ENCODE measurements at regions not wholly inside any gene's neighbourhood (a gene's known extent, or its start where the extent isn't known, plus 50 kb on each side); places are given as distances from the start of the nearest gene placed in this dataset.
"Not testable (repeated sequence)": the region's sequence is repeated elsewhere in the genome, so short reads cannot be mapped to it uniquely, and the experiment has no call there.

DNA sequence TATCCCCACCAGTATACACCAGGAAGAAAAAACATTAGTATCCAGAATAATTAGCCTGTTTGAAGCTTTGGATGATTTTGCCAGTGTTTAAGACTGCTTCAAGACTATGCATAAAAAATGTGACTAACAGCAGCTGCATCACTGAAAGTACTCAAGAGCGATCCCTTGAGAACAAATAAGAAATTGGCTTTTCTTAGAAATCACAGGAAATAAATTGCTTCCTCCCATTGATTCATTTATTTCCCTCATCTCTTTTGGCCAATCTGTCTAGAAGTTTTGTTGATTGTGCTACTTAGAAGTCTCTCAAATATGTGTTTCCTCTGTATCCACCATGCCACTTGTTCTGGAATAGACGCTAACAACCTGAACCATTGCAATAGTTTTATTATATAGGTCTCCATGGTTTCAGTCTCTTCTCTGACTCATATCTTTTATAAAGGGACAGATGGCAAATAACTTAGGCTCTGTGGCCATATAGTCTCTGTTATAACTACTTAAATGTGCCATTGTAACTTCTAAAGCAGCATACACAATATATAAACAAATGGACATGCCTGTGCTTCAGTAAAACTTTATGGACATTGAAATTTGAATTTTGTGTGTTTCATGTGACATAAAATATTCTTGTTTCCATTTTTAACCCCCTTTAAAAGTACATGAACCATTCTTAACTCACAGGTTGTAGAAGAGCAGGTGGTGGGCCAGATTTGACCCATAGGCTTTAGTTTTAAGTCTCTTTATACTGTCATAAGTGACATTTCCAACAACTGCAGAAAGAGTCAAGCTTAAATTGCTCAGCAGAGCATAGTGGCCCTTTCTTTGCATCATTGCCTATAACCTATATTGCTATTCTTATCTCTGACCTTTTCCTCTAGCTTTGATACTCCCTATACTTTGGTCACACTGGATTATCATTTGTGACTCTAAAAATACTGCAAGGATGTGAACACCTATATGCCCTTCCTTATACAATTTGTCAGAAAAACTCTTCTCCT lies 123.9 kb downstream of the MC4R start:
- Histone ChIP-seq H3K36me3 (ENCODE audit: insufficient read depth, low read length) (no peaks in the 10 kb centered on the region), H3K9me3 (ENCODE audit: insufficient read depth, low read depth, low read length) (no peaks in the 10 kb centered on the region), H3K4me1 (ENCODE audit: insufficient read depth, low read length) (no peaks in the 10 kb centered on the region; the same call in 1 of the 2 replicates), H3K9ac (ENCODE audit: low read depth, low read length) (no peak overlapping the region), H3K27me3 (ENCODE audit: insufficient read depth, low read length) (no peaks in the 10 kb centered on the region), H3K4me3 (ENCODE audit: low read length) (no peak overlapping the region), H3K27ac (ENCODE audit: low read depth, low read length) (no peak overlapping the region)
- 94% methylated on average over 1 of the region's 2 CpGs for WGBS

DNA sequence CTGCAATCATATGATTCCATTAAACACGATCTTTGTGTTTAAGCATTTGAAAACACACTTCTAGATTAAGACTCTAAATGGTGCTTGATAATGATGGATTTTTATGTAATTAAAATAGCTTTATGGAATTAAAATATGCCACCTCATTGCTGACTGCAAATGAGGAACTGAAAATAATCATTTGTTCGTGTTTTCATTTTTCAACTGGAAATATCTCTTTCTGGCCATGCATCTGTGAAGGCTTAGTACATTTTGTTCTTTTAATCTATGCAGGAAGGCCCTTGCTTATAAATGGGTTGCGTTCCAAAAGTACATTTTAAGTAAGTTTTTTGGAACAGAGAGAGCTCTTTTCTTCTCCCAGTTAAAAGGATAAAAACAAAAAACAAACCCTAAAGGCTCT lies 125.5 kb downstream of the MC4R start:
- Histone ChIP-seq H3K9ac (ENCODE audit: low read depth, low read length) (no peak overlapping the region), H3K4me1 (ENCODE audit: insufficient read depth, low read length) (no peaks in the 10 kb centered on the region; the same call in 1 of the 2 replicates), H3K9me3 (ENCODE audit: insufficient read depth, low read depth, low read length) (no peaks in the 10 kb centered on the region), H3K27ac (ENCODE audit: low read depth, low read length) (no peak overlapping the region), H3K27me3 (ENCODE audit: insufficient read depth, low read length) (no peaks in the 10 kb centered on the region), H3K4me3 (ENCODE audit: low read length) (no peak overlapping the region), H3K36me3 (ENCODE audit: insufficient read depth, low read length) (no peaks in the 10 kb centered on the region)
- WGBS, result 85% methylated on average over 2 of the region's 3 CpGs

DNA sequence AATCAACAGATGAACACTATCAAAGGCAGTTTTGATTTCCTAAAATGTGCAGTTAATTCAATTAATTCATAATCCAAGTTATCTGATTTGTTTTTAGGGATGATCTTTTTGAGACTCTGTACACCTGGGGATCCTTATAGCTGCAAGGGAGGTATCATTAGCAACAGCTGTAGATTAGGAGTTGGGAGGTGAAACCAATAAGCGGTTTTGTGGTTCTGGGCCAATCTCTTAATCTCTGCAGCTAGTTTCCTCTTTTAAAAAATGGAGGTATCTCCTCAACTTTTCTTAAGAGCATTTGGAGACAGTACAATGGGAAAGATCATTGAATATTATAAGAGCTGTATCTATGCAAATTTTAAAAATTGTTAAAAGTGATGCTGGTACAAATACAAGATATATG lies 126.0 kb downstream of the MC4R start:
- no peaks in the 10 kb centered on the region; the same call in 1 of the 2 replicates for H3K4me1 ChIP-seq (ENCODE audit: insufficient read depth, low read length)
- 100% methylated on average over 1 of the region's 1 CpG for WGBS
- no peaks in the 10 kb centered on the region for H3K27me3 ChIP-seq (ENCODE audit: insufficient read depth, low read length)
- no peak overlapping the region for H3K27ac ChIP-seq (ENCODE audit: low read depth, low read length)
- H3K9me3 ChIP-seq (ENCODE audit: insufficient read depth, low read depth, low read length), result no peaks in the 10 kb centered on the region
- H3K4me3 ChIP-seq (ENCODE audit: low read length), result no peak overlapping the region
- H3K36me3 ChIP-seq (ENCODE audit: insufficient read depth, low read length), result no peaks in the 10 kb centered on the region
- H3K9ac ChIP-seq (ENCODE audit: low read depth, low read length), result no peak overlapping the region

DNA sequence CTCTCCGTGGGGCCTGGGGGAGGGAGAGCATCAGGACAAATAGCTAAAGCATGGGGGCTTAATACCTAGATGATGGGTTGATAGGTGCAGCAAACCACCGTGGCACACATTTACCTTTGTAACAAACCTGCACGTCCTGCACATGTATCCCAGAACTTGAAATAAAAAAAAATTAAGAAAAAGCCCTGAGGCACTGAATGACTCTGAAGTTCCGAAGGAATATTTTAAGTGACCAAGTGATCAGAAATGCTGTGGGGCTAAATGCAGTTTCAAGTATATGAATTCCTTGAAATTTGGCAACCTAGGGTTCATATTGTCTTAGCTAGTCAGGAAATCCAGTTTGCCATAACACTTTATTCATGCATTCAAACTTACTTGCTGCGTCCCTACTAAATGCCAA lies 127.5 kb downstream of the MC4R start:
- no peaks in the 10 kb centered on the region; the same call in 1 of the 2 replicates for H3K4me1 ChIP-seq (ENCODE audit: insufficient read depth, low read length)
- no peaks in the 10 kb centered on the region for H3K9me3 ChIP-seq (ENCODE audit: insufficient read depth, low read depth, low read length)
- no peak overlapping the region for H3K4me3 ChIP-seq (ENCODE audit: low read length)
- no peak overlapping the region for H3K9ac ChIP-seq (ENCODE audit: low read depth, low read length)
- H3K36me3 ChIP-seq (ENCODE audit: insufficient read depth, low read length), result no peaks in the 10 kb centered on the region
- WGBS, result 97% methylated on average over 5 of the region's 5 CpGs
- H3K27ac ChIP-seq (ENCODE audit: low read depth, low read length), result no peak overlapping the region
- H3K27me3 ChIP-seq (ENCODE audit: insufficient read depth, low read length), result no peaks in the 10 kb centered on the region

DNA sequence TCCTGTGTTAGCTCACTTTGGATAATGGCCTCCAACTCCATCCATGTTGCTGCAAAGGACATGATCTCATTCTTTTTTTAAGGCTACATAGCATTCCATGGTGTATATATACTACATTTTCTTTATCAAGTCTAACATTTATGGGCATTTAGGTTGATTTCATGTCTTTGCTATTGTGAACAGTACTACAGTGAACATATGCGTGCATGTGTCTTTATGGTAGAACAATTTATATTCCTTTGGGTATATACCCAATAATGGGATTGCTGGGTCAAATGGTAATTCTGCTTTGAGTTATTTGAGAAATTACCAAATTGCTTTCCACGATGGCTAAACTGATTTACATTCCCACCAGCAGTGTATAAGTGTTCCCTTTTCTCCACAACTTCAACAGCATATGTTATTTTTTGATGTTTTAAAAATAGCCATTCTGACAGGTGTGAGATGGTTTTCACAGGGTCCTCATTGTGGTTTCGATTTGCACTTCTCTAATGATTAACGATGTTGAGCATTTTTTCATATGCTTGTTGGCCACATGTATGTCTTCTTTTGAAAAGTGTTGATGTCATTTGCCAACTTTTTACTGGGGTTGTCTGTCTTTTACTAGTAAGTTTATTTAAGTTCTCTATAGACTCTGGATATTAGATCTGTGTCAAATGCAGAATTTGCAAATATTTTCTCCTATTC lies 133.4 kb downstream of the MC4R start:
- H3K36me3 ChIP-seq (ENCODE audit: insufficient read depth, low read length); H3K4me3 ChIP-seq (ENCODE audit: low read length); H3K27me3 ChIP-seq (ENCODE audit: insufficient read depth, low read length); H3K9ac ChIP-seq (ENCODE audit: low read depth, low read length); H3K9me3 ChIP-seq (ENCODE audit: insufficient read depth, low read depth, low read length); H3K4me1 ChIP-seq (ENCODE audit: insufficient read depth, low read length); H3K27ac ChIP-seq (ENCODE audit: low read depth, low read length): not testable (repeated sequence)
- 93% methylated on average over 3 of the region's 4 CpGs for WGBS

DNA sequence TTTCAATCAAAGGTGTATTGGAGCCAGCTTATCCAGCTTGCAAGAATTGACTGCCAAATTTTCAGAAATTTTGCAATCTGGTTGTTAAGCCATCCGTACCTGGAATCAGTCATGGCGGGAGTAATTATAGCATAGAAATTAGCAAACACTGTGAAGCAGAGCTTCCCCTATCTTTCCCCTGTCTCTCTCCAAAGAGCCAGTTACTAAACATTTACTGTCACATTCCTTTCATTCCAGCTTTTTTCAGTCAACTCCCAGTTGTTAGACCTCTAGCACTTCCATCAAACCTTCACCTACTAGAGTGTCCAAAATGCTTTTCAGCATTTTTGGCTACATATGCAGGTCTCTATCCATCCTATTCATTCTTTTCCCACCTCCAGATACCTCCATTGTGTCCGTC lies 137.4 kb downstream of the MC4R start:
- Histone ChIP-seq H3K9ac (ENCODE audit: low read depth, low read length) (no peak overlapping the region), H3K9me3 (ENCODE audit: insufficient read depth, low read depth, low read length) (no peaks in the 10 kb centered on the region), H3K4me1 (ENCODE audit: insufficient read depth, low read length) (peaks cover 8% of the 10 kb centered on the region), H3K27ac (ENCODE audit: low read depth, low read length) (no peak overlapping the region), H3K36me3 (ENCODE audit: insufficient read depth, low read length) (no peaks in the 10 kb centered on the region), H3K4me3 (ENCODE audit: low read length) (no peak overlapping the region), H3K27me3 (ENCODE audit: insufficient read depth, low read length) (no peaks in the 10 kb centered on the region)
- 92% methylated on average over 3 of the region's 3 CpGs for WGBS

DNA sequence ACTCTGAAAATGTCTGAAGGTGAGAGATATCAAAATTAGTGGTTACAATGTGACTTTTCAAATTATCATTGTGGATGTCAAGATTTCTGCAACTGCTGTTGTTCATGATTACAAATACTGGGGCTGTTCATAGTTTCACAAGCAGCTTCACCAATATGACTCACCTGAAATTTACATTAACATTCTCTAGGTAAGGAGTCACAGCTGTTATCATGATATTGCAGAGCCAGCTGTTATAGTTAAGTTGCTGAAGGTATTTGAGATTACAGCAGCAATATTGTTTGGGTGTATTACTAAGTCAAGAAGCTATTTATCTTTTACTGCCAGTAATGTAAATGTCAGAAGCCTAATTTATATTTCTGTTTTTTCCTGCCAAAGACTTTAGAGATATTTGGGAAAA lies 140.0 kb downstream of the MC4R start:
- no peak overlapping the region for H3K27ac ChIP-seq (ENCODE audit: low read depth, low read length)

DNA sequence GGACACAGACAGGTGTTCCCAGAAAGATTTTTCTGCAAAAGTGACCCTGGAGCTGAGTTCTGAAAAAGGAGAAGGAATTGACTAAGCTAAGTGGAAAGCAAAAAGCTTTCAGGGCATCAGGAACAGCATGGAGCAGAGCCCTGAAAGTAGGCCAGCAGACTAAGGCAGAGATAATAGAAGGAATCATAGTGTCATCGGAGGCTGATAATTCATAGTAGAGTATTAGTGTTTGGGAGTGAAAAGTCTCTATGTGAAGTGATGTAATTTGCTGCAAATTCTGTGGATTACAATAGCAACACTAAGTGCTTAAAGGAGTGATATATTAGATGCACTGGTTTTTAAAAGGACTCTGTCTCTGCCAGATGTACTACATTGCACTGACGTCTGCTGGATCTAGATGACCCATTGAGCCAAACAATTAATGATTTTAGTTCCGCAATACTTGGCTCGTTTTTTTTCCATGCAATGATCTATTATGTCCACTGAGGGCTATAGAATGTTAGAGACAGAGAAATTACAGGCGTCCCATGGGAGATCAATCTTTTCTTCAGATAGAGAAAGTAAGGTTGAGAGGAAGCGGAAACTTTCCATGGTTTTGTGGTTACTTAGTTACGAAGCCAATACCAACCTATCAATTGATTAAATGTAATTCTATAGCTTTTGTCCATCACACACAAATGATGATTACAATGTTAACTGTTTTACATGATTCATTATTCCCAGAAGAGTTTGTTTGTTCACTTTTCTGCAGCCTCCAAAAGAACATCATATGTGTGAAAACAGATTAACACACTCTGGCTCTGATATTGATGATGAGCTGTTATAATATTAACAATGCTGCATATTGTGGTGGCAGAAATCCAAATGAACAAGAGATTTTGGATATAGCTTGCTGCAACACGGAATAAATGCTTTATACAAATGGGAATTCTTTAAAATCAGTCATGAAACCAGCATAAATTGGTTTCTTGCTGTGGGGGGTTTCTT lies 143.7 kb downstream of the MC4R start:
- H3K27me3 ChIP-seq (ENCODE audit: insufficient read depth, low read length), result no peaks in the 10 kb centered on the region

More for the DNA sequence above, 140.0 kb downstream of the MC4R start:
- Histone ChIP-seq H3K4me1 (ENCODE audit: insufficient read depth, low read length) (peaks cover 8% of the 10 kb centered on the region), H3K9me3 (ENCODE audit: insufficient read depth, low read depth, low read length) (no peaks in the 10 kb centered on the region), H3K27me3 (ENCODE audit: insufficient read depth, low read length) (no peaks in the 10 kb centered on the region), H3K9ac (ENCODE audit: low read depth, low read length) (no peak overlapping the region), H3K36me3 (ENCODE audit: insufficient read depth, low read length) (no peaks in the 10 kb centered on the region), H3K4me3 (ENCODE audit: low read length) (no peak overlapping the region)

DNA sequence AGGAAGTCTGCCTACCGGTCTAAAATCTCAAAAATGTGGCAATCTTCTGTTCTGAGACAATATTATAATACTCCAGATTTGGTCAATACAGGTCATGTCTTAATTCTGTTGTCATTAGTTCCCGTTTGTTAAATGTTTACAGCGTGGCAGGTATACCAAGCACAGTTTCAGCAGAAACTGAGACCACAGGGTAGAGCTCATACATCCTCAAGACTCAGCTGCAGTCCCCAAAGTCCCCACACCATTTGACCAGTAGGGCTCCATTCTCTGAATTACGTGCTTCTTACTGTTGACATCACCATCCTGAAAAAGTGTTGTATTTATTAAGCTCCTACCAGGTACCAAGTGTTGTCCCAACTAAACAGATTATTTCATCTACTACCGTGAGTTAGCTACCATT lies 157.1 kb downstream of the MC4R start:
- H3K4me3 ChIP-seq (ENCODE audit: low read length), result no peak overlapping the region
- no peak overlapping the region for H3K9ac ChIP-seq (ENCODE audit: low read depth, low read length)
- H3K27ac ChIP-seq (ENCODE audit: low read depth, low read length), result no peak overlapping the region
- H3K4me1 ChIP-seq (ENCODE audit: insufficient read depth, low read length), result no peaks in the 10 kb centered on the region
- no peaks in the 10 kb centered on the region for H3K27me3 ChIP-seq (ENCODE audit: insufficient read depth, low read length)
- H3K9me3 ChIP-seq (ENCODE audit: insufficient read depth, low read depth, low read length), result no peaks in the 10 kb centered on the region
- no peaks in the 10 kb centered on the region for H3K36me3 ChIP-seq (ENCODE audit: insufficient read depth, low read length)
- WGBS, result 94% methylated on average over 5 of the region's 5 CpGs

More for the DNA sequence above, 143.7 kb downstream of the MC4R start:
- no peaks in the 10 kb centered on the region for H3K9me3 ChIP-seq (ENCODE audit: insufficient read depth, low read depth, low read length)
- no peaks in the 10 kb centered on the region for H3K36me3 ChIP-seq (ENCODE audit: insufficient read depth, low read length)
- no peak overlapping the region for H3K27ac ChIP-seq (ENCODE audit: low read depth, low read length)
- H3K4me3 ChIP-seq (ENCODE audit: low read length), result no peak overlapping the region
- H3K4me1 ChIP-seq (ENCODE audit: insufficient read depth, low read length), result no peaks in the 10 kb centered on the region
- H3K9ac ChIP-seq (ENCODE audit: low read depth, low read length), result no peak overlapping the region
- 95% methylated on average over 7 of the region's 8 CpGs for WGBS

DNA sequence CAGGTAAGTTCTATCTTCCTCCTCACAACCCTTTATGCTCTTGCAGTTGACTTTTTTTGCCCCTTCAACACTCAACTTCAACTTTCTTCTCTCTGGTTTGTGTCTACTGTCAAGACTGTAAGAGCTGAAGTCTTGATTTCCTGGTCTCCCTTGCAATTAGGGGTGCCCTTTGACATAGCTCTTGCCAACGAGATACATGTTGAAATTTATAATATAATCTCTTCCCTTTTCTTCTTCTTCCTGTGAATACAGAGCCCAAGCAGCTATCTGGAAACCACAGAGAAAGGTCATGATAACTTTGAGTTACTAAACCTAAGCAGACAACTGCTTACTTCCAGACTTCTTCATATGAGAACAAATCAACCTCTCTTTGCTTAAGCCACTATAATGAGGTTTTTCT lies 163.5 kb downstream of the MC4R start:
- no CpG with 5 or more reads among the region's 1 CpG for WGBS
- no peaks in the 10 kb centered on the region for H3K4me1 ChIP-seq (ENCODE audit: insufficient read depth, low read length)
- H3K9me3 ChIP-seq (ENCODE audit: insufficient read depth, low read depth, low read length), result no peaks in the 10 kb centered on the region

More for the DNA sequence above, 163.5 kb downstream of the MC4R start:
- no peak overlapping the region for H3K9ac ChIP-seq (ENCODE audit: low read depth, low read length)
- H3K36me3 ChIP-seq (ENCODE audit: insufficient read depth, low read length), result no peaks in the 10 kb centered on the region
- no peaks in the 10 kb centered on the region for H3K27me3 ChIP-seq (ENCODE audit: insufficient read depth, low read length)
- no peak overlapping the region for H3K4me3 ChIP-seq (ENCODE audit: low read length)
- H3K27ac ChIP-seq (ENCODE audit: low read depth, low read length), result no peak overlapping the region

Data from HUES64 (cell line).